ENCODE measurements at regions not wholly inside any gene's neighbourhood (a gene's known extent, or its start where the extent isn't known, plus 50 kb on each side); places are given as distances from the start of the nearest gene placed in this dataset.

- H3K9me3 ChIP-seq = no peaks in the 10 kb centered on the region
- no peak for DNase-seq
Observed at GRCh38 chr5:41617843-41618515, 107.6 kb upstream of the PLCXD3 start.

DNA sequence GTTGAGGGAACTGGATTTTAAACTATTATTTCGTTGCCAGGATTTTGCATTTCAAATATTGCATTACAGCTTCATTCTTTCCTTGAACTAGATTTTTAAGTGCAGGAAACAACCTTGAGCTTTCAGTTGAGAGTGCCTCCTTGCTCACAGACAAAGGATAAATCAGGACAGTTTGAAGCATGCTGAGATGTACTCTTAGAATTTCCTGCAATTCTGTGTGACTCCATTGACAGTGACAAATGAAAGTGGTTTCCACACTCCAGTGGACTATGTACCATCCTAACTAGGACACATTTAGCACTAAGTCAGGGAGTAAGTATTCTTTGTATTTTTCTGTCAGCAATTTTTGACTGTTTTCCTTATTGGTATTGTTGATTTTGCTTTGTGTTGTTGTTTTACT is 100.0 kb upstream of the PLCXD3 start:
- no peak for TF ChIP-seq CTCF (IDR thresholded peaks at IDR 0.05)
- TF ChIP-seq POLR2AphosphoS5 (IDR thresholded peaks at IDR 0.05) = no peak
- TF ChIP-seq EP300 (IDR thresholded peaks at IDR 0.05) = no peak
- no peak for TF ChIP-seq POLR2A (IDR thresholded peaks at IDR 0.05)
- H3K9me3 ChIP-seq = no peaks in the 10 kb centered on the region
- no peaks in the 10 kb centered on the region for H3K4me1 ChIP-seq
- DNase-seq (no peak), ATAC-seq (ENCODE audit: low FRiP score in 2 of 2) (no peak)
- H3K27me3 ChIP-seq = no peaks in the 10 kb centered on the region
- H3K4me3 ChIP-seq = no peak overlapping the region
- H3K36me3 ChIP-seq = no peaks in the 10 kb centered on the region
- H3K27ac ChIP-seq = no peak overlapping the region
- WGBS, 2 donors = 46 to 49% methylated on average over 1 of the region's 1 CpG

More at GRCh38 chr5:41617843-41618515, 107.6 kb upstream of the PLCXD3 start:
- no peaks in the 10 kb centered on the region for H3K36me3 ChIP-seq
- 81 to 83% methylated on average over 2 of the region's 2 CpGs for WGBS, 2 donors
- no peak for ATAC-seq (ENCODE audit: low FRiP score in 2 of 2)
- no peak for TF ChIP-seq POLR2A (IDR thresholded peaks at IDR 0.05)
- no peak for TF ChIP-seq EP300 (IDR thresholded peaks at IDR 0.05)
- no peak for TF ChIP-seq CTCF (IDR thresholded peaks at IDR 0.05)
- TF ChIP-seq POLR2AphosphoS5 (IDR thresholded peaks at IDR 0.05) = no peak
- H3K4me1 ChIP-seq = no peaks in the 10 kb centered on the region
- no peak overlapping the region for H3K27ac ChIP-seq
- H3K4me3 ChIP-seq = no peak overlapping the region
- H3K27me3 ChIP-seq = no peaks in the 10 kb centered on the region

DNA sequence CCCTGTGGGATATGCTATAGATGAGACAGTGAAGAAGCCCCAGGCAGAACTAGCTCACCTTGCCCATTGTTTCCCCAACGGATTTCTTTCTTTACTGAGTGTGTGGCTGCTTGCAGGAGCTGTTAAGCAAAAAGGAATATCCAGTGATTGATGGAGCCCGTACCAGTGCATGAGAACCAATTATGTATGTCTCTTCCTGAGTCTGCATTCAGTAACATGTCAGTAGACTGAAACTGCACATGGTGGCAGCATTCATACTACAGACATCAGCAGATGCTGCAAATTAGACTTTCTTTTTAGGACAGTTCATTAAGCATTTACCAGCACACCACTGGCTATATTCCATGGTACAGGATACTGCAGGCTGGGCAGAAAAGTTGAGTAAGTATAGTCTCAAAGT is 90.3 kb upstream of the PLCXD3 start:
- no peaks in the 10 kb centered on the region for H3K36me3 ChIP-seq
- no peaks in the 10 kb centered on the region for H3K9me3 ChIP-seq
- ATAC-seq (ENCODE audit: low FRiP score in 2 of 2) (no peak), DNase-seq (no peak)
- 62 to 67% methylated on average over 2 of the region's 2 CpGs for WGBS, 2 donors
- no peak for TF ChIP-seq EP300 (IDR thresholded peaks at IDR 0.05)
- no peak for TF ChIP-seq POLR2AphosphoS5 (IDR thresholded peaks at IDR 0.05)
- TF ChIP-seq CTCF (IDR thresholded peaks at IDR 0.05) = no peak
- TF ChIP-seq POLR2A (IDR thresholded peaks at IDR 0.05) = no peak
- H3K4me3 ChIP-seq = no peak overlapping the region
- no peaks in the 10 kb centered on the region for H3K4me1 ChIP-seq
- H3K27me3 ChIP-seq = no peaks in the 10 kb centered on the region
- no peak overlapping the region for H3K27ac ChIP-seq

DNA sequence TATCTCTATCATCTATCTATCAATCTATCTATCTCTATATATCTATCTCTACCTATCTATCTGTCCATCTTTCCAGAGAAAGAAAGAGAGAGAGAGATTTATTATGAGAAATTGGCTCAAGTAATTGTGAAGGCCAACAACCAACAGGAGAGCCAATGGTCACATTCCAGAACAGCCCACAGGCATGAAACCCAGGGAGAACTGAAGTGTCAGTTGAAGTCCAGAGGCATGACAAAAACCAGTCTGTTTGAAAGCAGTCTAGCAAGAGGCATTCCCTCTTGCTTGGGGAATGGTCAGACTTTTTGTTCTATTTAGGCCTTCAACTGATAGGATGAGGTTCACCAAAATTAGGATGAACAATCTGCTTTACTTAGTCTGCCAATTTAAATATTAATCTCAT is 87.6 kb upstream of the PLCXD3 start:
- TF ChIP-seq POLR2AphosphoS5 (IDR thresholded peaks at IDR 0.05) (no peak), EP300 (IDR thresholded peaks at IDR 0.05) (no peak), POLR2A (IDR thresholded peaks at IDR 0.05) (no peak), CTCF (IDR thresholded peaks at IDR 0.05) (no peak)
- no peaks in the 10 kb centered on the region for H3K4me1 ChIP-seq
- ATAC-seq (ENCODE audit: low FRiP score in 2 of 2) (no peak), DNase-seq (no peak)
- no peaks in the 10 kb centered on the region for H3K36me3 ChIP-seq
- no peak overlapping the region for H3K4me3 ChIP-seq
- H3K9me3 ChIP-seq = no peaks in the 10 kb centered on the region
- no peaks in the 10 kb centered on the region for H3K27me3 ChIP-seq
- no peak overlapping the region for H3K27ac ChIP-seq

- ATAC-seq (ENCODE audit: low FRiP score in 2 of 2) (peak in 1 of 2 donors; percentile 32), DNase-seq (peak in 1 of 2 donors; percentile 46)
- Histone ChIP-seq H3K36me3 (no peaks in the 10 kb centered on the region), H3K4me1 (no peaks in the 10 kb centered on the region), H3K27ac (no peak overlapping the region), H3K4me3 (no peak overlapping the region), H3K27me3 (no peaks in the 10 kb centered on the region), H3K9me3 (no peaks in the 10 kb centered on the region)
- 95 to 98% methylated on average over 13 to 17 of the region's 17 CpGs for WGBS, 2 donors
- TF ChIP-seq POLR2AphosphoS5 (IDR thresholded peaks at IDR 0.05) (no peak), POLR2A (IDR thresholded peaks at IDR 0.05) (no peak), CTCF (IDR thresholded peaks at IDR 0.05) (no peak), EP300 (IDR thresholded peaks at IDR 0.05) (no peak)
Observed at GRCh38 chr5:41587668-41588067, 77.3 kb upstream of the PLCXD3 start.

Data from upper lobe of left lung (tissue), 6 donors.